ENCODE measurements at regions not wholly inside any gene's neighbourhood (a gene's known extent, or its start where the extent isn't known, plus 50 kb on each side); places are given as distances from the start of the nearest gene placed in this dataset.

DNA sequence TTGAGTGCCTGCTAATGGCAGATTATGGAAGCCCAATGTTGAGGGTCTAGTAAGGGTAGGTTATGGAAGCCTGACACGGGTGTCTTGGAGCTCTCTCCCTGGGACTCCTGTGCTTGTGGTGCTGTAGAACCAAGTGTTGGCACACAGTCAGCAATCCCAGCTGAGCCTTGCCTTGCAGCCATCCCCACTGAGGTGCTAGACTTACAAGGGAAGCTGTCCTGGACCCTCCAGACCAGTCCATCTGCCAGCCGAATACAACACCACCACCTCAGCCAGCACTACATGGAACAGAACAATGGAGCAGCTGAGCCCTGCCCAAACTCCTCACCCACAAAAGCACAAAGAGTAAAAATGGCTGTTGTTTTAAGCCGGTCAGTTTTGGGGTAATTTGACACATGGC is 90.5 kb upstream of the DNAH5 start (continued):
- TF ChIP-seq, protein P1, sequence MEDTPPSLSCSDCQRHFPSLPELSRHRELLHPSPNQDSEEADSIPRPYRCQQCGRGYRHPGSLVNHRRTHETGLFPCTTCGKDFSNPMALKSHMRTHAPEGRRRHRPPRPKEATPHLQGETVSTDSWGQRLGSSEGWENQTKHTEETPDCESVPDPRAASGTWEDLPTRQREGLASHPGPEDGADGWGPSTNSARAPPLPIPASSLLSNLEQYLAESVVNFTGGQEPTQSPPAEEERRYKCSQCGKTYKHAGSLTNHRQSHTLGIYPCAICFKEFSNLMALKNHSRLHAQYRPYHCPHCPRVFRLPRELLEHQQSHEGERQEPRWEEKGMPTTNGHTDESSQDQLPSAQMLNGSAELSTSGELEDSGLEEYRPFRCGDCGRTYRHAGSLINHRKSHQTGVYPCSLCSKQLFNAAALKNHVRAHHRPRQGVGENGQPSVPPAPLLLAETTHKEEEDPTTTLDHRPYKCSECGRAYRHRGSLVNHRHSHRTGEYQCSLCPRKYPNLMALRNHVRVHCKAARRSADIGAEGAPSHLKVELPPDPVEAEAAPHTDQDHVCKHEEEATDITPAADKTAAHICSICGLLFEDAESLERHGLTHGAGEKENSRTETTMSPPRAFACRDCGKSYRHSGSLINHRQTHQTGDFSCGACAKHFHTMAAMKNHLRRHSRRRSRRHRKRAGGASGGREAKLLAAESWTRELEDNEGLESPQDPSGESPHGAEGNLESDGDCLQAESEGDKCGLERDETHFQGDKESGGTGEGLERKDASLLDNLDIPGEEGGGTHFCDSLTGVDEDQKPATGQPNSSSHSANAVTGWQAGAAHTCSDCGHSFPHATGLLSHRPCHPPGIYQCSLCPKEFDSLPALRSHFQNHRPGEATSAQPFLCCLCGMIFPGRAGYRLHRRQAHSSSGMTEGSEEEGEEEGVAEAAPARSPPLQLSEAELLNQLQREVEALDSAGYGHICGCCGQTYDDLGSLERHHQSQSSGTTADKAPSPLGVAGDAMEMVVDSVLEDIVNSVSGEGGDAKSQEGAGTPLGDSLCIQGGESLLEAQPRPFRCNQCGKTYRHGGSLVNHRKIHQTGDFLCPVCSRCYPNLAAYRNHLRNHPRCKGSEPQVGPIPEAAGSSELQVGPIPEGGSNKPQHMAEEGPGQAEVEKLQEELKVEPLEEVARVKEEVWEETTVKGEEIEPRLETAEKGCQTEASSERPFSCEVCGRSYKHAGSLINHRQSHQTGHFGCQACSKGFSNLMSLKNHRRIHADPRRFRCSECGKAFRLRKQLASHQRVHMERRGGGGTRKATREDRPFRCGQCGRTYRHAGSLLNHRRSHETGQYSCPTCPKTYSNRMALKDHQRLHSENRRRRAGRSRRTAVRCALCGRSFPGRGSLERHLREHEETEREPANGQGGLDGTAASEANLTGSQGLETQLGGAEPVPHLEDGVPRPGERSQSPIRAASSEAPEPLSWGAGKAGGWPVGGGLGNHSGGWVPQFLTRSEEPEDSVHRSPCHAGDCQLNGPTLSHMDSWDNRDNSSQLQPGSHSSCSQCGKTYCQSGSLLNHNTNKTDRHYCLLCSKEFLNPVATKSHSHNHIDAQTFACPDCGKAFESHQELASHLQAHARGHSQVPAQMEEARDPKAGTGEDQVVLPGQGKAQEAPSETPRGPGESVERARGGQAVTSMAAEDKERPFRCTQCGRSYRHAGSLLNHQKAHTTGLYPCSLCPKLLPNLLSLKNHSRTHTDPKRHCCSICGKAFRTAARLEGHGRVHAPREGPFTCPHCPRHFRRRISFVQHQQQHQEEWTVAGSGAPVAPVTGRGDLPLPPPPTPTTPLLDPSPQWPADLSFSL (CRISPR knock-in tag; IDR thresholded peaks at IDR 0.05), result no peak

DNA sequence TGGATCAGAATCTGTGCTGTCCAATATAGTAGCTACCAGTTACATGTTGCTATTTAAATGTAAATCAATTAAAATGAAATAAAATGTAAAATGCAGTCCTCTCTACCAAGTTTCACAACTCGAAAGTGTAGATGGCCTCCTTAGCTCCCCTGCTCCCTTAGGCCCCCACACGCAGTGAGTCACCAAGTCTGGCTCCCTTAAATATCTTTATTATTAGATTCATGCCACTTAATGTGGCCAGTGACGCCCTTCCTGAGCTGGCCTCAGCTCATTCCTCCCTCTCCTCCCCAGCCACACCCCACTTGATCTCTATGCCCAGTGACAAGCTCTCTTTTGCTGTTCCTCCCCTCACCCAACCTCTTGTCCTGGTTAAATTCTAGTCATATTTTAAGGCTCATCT is 88.4 kb upstream of the DNAH5 start:
- intact Hi-C loops (cut with micrococcal nuclease; ENCODE audit: unreplicated experiment) (no loop called here), in situ Hi-C loops (cut with HindIII; ENCODE audit: extremely low pct_ligation_motif_present, low pct_unique_long_range_greater_than_20kb) (no loop called here)
- peaks cover 28% of the 10 kb centered on the region for H3K4me1 ChIP-seq (ENCODE audit: insufficient read depth, low read length)
- no peak for ATAC-seq
- H3K9me3 ChIP-seq (ENCODE audit: low read length), result no peaks in the 10 kb centered on the region
- H3K4me3 ChIP-seq (replicated peaks in 1 of 3; ENCODE audit: insufficient read depth in 1 of 3, low read depth in 2 of 3, low read length in 3 of 3), result no peak overlapping the region
- H2AFZ ChIP-seq (ENCODE audit: low read length), result no peak overlapping the region
- ChIA-PET CTCF (ENCODE audit: low intra/inter-chr PET ratio, low total read pairs) (no interaction called here), POLR2A (no interaction called here)
- H3K79me2 ChIP-seq (ENCODE audit: insufficient read depth, low read length), result no peaks in the 10 kb centered on the region
- peaks cover 0 to 7% of the 10 kb centered on the region in 2 experiments; a peak in 2 of 5 replicates for H3K27me3 ChIP-seq (ENCODE audit: control insufficient read depth in 1 of 2, insufficient read depth in 2 of 2, low read length in 2 of 2)
- FAIRE-seq, result no peak
- no peak overlapping the region for H3K9ac ChIP-seq (ENCODE audit: insufficient read depth, low read depth, low read length)
- no peaks in the 10 kb centered on the region for H4K20me1 ChIP-seq (ENCODE audit: insufficient read depth, low read length)
- BruUV-seq (replicated peaks), result no TSS peak
- no peaks in the 10 kb centered on the region for H3K36me3 ChIP-seq (replicated peaks in 1 of 2; ENCODE audit: control insufficient read depth in 1 of 2, insufficient read depth in 2 of 2, low read length in 2 of 2)
- no peak overlapping the region for H3K4me2 ChIP-seq (ENCODE audit: low read depth, low read length)
- no peak overlapping the region for H3K27ac ChIP-seq (ENCODE audit: extremely low read length, insufficient read depth, low read length)
- no peak for DNase-seq (ENCODE audit: low spot score)
- WGBS (ENCODE audit: low lambda C conversion rate), result 21% methylated on average over 3 of the region's 3 CpGs
- TF ChIP-seq ZNF563 (CRISPR knock-in tag; IDR thresholded peaks at IDR 0.05), result no peak
- TF ChIP-seq ZNF660 (CRISPR knock-in tag; IDR thresholded peaks at IDR 0.05; ENCODE audit: borderline replicate concordance, low read depth), result no peak
- TF ChIP-seq ZNF878 (CRISPR knock-in tag; IDR thresholded peaks at IDR 0.05), result no peak
- TF ChIP-seq, protein P2, sequence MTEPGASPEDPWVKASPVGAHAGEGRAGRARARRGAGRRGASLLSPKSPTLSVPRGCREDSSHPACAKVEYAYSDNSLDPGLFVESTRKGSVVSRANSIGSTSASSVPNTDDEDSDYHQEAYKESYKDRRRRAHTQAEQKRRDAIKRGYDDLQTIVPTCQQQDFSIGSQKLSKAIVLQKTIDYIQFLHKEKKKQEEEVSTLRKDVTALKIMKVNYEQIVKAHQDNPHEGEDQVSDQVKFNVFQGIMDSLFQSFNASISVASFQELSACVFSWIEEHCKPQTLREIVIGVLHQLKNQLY (CRISPR knock-in tag; IDR thresholded peaks at IDR 0.05), result no peak
- TF ChIP-seq, protein P3, sequence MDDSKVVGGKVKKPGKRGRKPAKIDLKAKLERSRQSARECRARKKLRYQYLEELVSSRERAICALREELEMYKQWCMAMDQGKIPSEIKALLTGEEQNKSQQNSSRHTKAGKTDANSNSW (CRISPR knock-in tag; IDR thresholded peaks at IDR 0.05; ENCODE audit: borderline replicate concordance), result no peak
- no peak for TF ChIP-seq ZSCAN30 (CRISPR knock-in tag; IDR thresholded peaks at IDR 0.05)
- TF ChIP-seq ZNF547 (CRISPR knock-in tag; IDR thresholded peaks at IDR 0.05), result no peak
- TF ChIP-seq, protein P4, sequence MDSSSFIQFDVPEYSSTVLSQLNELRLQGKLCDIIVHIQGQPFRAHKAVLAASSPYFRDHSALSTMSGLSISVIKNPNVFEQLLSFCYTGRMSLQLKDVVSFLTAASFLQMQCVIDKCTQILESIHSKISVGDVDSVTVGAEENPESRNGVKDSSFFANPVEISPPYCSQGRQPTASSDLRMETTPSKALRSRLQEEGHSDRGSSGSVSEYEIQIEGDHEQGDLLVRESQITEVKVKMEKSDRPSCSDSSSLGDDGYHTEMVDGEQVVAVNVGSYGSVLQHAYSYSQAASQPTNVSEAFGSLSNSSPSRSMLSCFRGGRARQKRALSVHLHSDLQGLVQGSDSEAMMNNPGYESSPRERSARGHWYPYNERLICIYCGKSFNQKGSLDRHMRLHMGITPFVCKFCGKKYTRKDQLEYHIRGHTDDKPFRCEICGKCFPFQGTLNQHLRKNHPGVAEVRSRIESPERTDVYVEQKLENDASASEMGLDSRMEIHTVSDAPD (CRISPR knock-in tag; IDR thresholded peaks at IDR 0.05), result no peak
- no peak for TF ChIP-seq SOX13 (IDR thresholded peaks at IDR 0.05)
- TF ChIP-seq SOX13 (CRISPR knock-in tag; conservative IDR thresholded peaks at IDR 0.05 in 1 of 2, IDR thresholded peaks at IDR 0.05 in 1 of 2), result no peak
- TF ChIP-seq, protein P5, sequence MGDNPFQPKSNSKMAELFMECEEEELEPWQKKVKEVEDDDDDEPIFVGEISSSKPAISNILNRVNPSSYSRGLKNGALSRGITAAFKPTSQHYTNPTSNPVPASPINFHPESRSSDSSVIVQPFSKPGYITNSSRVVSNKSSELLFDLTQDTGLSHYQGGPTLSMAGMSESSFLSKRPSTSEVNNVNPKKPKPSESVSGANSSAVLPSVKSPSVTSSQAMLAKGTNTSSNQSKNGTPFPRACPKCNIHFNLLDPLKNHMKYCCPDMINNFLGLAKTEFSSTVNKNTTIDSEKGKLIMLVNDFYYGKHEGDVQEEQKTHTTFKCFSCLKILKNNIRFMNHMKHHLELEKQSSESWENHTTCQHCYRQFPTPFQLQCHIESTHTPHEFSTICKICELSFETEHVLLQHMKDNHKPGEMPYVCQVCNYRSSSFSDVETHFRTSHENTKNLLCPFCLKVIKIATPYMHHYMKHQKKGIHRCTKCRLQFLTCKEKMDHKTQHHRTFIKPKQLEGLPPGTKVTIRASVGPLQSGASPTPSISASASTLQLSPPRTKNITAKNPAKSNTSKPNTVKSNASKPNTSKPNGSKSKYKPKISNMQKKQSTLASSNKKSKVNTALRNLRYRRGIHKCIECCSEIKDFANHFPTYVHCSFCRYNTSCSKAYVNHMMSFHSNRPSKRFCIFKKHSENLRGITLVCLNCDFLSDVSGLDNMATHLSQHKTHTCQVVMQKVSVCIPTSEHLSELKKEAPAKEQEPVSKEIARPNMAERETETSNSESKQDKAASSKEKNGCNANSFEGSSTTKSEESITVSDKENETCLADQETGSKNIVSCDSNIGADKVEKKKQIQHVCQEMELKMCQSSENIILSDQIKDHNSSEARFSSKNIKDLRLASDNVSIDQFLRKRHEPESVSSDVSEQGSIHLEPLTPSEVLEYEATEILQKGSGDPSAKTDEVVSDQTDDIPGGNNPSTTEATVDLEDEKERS (CRISPR knock-in tag; IDR thresholded peaks at IDR 0.05), result no peak

Data from HepG2 (cell line).